OCI-LY1 (cell line): ENCODE measurements at regions not wholly inside any gene's neighbourhood (a gene's known extent, or its start where the extent isn't known, plus 50 kb on each side); places are given as distances from the start of the nearest gene placed in this dataset.

Source experiments
- CTCF ChIP-seq: fragments of 200-600 bp; sonication (generic), shearing (Covaris generic); IDR thresholded peaks from 2 replicates; pipeline ENCODE4 v1.5.1; 2017; ENCODE audit warnings: mild to moderate bottlenecking, antibody characterized with exemption, low read length, moderate library complexity, mixed read lengths
- EZH2 ChIP-seq: fragments of 200-600 bp; sonication (generic), shearing (Covaris generic); IDR thresholded peaks from 2 replicates; pipeline ENCODE4 v1.8.0; 2017; ENCODE audit warnings: borderline replicate concordance, mixed run types, mild to moderate bottlenecking, antibody characterized with exemption, low read length, moderate library complexity, mixed read lengths

- TF ChIP-seq CTCF (no peak), EZH2 (no peak)
Measured at GRCh38 chr4:20101831-20102230, 149.9 kb upstream of the SLIT2 start.
